Retina (tissue), 1 donor: ENCODE measurements at regions not wholly inside any gene's neighbourhood (a gene's known extent, or its start where the extent isn't known, plus 50 kb on each side); places are given as distances from the start of the nearest gene placed in this dataset.

ENCODE experiments used
- DNase-seq: peaks from one replicate; pipeline ENCODE4 v3.0.0-alpha.2; 2016

DNA sequence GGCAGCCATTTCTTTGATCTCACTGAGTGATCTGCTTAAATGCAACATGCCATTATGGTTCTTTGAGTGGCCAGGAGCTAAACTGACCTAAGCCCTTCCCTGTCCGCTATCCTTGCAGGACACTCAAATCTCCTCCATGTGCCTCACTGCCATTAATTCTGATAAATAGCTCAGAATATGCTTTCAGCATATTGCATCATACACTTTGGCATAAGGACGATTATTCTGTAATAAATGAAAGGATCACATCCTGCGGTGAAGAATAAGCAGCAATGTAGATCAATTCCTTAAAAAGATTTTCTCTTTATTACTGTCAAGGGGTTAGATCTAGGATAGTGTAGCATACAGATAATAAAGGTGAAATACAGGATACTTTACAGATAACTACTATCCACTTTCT lies 231.8 kb upstream of the CTBP2 start:
- DNase-seq, result no peak

GRCh38 chr10:125389648-125390047 lies 229.3 kb upstream of the CTBP2 start:
- no peak for DNase-seq

DNA sequence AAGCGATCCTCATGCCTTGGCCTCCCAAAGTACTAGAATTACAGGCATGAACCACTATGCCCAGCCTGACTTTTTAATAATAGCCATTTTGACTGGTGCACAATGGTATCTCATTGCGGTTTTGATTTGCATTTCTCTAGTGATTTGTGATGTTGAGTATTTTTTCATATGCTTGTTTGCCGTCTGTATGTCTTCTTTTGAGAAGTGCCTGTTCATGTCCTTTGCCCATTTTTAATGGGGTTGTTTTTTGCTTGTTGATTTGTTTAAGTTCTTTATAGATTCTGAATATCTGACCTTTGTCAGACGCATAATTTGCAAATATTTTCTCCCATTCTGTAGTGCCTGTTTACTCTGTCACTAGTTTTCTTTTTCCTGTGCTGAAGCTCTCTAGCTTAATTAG lies 219.2 kb upstream of the CTBP2 start:
- no peak for DNase-seq

GRCh38 chr10:125377368-125377767 lies 217.0 kb upstream of the CTBP2 start:
- DNase-seq, result no peak

DNA sequence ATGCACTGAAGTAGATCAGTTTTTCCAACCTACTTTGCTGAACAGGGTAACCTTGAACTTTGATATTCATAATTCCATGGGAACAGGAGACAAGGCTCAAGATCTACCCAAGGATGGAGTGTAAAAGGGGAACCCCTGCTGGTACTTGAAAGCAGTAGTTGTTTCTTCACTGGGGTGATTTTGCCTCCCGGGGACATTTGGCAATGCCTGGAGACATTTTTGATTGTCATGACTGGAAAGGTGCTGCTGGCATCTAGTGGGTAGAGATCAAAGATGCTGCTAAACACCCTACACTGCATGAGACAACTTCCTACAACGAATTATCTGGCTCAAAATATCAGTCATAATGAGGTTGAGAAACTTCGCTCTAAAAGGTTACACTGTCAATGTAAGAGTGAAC lies 214.8 kb upstream of the CTBP2 start:
- DNase-seq, result no peak

- DNase-seq, result no peak
Measured at GRCh38 chr10:125373546-125373945, 213.2 kb upstream of the CTBP2 start.

DNA sequence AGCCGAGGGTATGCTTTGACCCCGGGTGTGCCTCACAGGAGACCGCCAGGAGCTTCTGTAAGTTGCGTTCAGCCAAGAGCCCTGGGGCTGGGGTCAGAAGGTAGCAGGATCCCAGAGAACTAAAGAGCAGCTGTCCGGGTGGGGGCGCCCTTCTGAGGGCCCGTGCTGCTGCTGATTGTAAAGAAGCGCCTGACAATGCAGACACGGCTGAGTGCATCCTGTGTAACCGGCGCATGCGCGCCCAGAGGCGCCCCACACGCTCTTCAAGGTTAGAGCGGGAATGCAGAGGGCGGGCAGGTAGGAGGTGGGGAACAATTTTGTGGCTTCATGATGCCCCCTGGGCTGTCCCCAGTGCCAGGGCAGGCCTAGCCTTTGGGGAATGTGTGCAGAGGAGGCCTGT lies 210.2 kb upstream of the CTBP2 start:
- peak; percentile 76 for DNase-seq

DNA sequence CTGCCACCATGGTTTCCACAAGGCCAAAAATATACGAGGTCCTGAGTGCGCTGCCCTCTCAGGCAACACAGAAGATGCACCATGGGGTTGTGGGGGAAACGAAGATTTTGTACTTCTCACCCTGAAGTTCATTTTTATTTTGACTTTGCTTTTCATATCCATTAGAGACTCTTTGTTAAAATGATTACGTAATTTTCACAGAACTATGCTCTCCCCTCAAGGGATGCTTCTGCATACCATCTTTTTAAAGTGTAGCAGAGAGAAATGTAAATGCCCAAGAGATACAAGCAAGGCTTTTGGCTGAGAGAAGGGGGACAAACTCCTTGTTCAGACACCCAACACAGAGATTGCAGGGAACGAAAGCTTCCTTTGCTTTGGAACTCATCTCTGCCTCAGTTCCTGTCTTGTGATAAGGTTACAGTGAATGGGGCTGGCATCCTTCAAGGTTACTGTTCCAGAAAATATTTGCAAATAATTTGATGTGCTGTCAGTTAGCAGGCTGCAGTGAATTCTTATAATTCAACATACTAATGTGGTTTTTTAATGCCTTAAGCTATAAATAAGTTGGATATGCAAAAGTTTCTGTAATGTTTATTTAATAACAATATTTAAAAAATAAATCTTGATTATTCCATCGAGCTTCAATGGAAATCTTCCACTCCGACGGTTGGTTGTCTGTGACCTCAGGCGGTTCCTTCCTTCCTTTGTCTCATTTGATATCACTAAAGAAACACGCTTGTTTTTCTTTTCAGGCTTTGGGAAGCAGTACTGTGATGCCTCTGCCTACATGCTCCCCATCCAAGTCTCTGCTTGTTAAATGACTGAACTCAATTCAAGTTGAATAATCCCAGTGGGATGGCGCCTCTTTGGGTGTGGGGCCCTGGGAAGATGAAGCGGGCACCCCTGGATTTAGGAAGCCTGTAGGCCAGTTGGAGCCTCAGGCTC lies 209.3 kb upstream of the CTBP2 start:
- DNase-seq, result no peak

DNA sequence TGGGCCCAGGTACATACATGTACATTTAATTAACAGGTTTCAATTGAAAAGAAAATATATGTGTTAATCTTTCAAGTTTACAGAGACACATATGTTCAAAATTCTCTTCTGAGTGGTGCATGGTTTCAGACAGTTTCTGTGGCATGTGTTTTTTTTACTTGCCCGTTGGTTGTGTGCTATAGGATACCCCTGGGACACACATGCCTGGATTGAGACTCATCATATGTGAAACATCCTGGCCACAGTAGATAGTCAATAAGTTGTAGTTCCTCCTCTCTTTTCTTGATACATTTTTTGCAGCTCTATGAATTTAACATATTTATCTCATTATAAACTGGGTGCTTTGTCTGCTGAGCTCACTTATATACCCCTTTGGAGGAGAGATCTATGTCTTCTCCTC lies 207.8 kb upstream of the CTBP2 start:
- DNase-seq, result no peak

GRCh38 chr10:125363791-125364190 lies 203.4 kb upstream of the CTBP2 start:
- DNase-seq, result peak; percentile 47

GRCh38 chr10:125362950-125363349 lies 202.6 kb upstream of the CTBP2 start:
- no peak for DNase-seq

DNA sequence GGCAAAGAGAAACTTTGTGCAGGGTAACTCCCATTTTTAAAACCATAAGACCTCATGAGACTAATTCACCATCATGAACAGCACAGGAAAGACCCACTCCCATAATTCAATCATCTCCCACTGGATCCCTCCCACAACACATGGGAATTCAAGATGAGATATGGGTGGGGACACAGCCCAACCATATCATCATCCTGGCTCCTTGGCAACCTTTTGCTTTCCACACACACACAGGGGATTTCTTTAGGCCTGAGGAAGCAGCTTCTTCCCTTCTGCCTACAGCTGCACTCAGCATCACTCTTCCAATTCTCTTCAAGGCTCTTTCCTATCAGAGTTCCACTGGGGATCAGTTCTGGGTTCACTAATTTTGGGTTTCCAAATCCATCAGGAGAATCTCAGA lies 199.0 kb upstream of the CTBP2 start:
- no peak for DNase-seq

- DNase-seq, result peak; percentile 48
Measured at GRCh38 chr10:125355657-125356056, 195.3 kb upstream of the CTBP2 start.

DNA sequence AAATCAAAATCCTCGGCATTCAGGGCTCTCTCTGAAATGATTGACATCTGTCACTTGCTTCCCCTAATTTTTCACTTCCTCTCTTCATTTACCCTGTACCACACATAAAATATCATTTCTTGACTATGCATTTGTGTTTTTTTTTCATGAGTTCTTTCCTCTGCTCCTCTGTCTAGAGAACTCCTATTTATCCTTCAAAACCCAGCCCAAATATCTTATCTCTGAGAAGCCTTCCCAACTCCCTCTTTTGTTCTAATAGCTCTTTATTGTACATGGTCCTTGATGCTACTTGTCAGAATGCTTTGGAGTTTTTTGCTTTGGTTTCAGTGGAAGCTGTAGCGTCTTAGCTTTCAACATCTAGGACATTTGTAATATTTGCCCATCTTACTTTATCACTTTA lies 190.2 kb upstream of the CTBP2 start:
- no peak for DNase-seq

GRCh38 chr10:125348536-125348935 lies 188.2 kb upstream of the CTBP2 start:
- no peak for DNase-seq

GRCh38 chr10:125344573-125345171 lies 184.3 kb upstream of the CTBP2 start:
- peak; percentile 36 for DNase-seq

- no peak for DNase-seq
Measured at GRCh38 chr10:125343983-125344382, 183.6 kb upstream of the CTBP2 start.

GRCh38 chr10:125343118-125343925 lies 183.0 kb upstream of the CTBP2 start:
- peak; percentile 15 for DNase-seq

GRCh38 chr10:125341611-125342010 lies 181.2 kb upstream of the CTBP2 start:
- DNase-seq, result no peak

DNA sequence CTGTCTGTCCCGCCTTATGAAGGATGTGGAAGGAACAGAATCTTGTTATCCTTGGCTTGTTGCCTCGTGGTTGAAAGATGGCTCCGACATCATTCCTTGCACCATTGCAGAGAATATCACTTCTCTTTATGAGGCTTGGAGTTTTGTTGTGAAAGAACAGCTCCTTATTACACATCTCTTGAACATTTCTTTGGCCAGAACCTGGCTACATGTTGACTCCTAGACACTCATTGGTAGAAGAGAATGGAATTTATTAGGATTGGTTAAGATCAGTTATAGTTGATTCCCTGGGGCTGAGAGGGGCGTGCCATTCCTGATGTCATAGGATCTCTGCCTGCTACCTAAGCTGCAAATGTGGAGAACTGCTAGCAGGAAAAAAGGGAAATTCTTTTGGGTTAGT lies 180.5 kb upstream of the CTBP2 start:
- DNase-seq, result no peak

DNA sequence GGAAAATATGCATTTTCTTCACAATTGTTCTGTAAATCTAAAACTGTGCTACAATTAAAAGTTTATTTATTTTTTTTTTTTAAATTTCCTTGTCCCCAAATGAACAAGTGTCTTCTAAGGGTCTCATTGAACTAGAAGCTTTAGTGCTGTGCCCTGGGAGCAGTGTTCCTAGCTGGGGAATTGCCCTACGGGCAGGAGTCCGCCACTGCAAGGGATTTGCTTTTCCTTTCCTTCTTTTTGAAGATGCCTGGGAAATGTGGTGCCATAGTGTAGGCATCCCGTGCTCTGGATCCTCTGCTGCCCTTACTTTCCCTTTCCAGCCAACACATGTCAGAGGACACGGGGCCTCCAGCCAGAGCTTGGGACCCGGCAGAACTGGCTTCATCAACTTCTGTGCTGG lies 177.1 kb upstream of the CTBP2 start:
- DNase-seq, result no peak

- DNase-seq, result no peak
Measured at GRCh38 chr10:125334545-125334944, 174.2 kb upstream of the CTBP2 start.

DNA sequence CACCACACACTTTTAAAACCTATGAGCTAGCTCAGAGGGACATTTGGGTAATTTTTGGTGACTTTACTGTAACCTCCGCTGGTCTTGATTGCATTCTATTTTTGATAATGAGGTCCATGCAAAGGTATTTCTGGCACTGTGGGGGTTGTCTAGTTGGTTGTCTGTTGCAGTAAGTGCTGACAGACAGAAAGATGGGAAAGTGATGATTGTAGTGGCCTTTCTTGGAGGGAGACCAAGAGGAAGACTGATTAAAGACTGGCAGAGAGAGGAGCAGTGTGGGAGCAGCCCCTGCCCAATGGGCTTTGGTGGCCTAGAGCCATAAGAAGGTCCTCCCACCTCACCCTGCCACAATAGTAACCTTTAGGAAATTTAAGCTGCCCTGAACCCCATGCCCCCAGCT lies 173.4 kb upstream of the CTBP2 start:
- DNase-seq, result no peak

DNA sequence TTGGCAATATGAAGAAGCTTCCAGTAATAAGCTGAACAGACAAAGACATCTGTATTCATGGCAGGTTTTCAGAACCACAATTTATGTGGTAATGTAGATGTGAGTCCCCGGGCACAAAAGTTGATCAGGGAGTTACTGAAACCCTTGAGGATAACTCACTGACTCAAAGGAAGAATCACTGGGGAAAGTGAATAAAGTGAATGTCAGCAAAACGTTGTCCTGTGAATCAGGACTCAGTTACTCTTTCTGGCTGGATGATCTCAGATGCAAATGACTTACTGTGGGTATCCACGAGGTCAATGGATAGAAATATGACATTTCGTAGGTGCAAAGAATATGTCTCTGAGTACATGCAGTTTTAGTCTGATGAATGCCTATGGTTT lies 172.8 kb upstream of the CTBP2 start:
- no peak for DNase-seq
